ENCODE measurements at regions not wholly inside any gene's neighbourhood (a gene's known extent, or its start where the extent isn't known, plus 50 kb on each side); places are given as distances from the start of the nearest gene placed in this dataset.

GRCh38 chr5:86780018-86780417 lies 162.3 kb downstream of the COX7C start:
- TF ChIP-seq USF1 (IDR thresholded peaks at IDR 0.05) (no peak), RAD21 (IDR thresholded peaks at IDR 0.05; ENCODE audit: low read depth) (no peak), TCF12 (IDR thresholded peaks at IDR 0.05; ENCODE audit: low read depth) (no peak), ZBTB7A (IDR thresholded peaks at IDR 0.05; ENCODE audit: low read depth) (no peak)

GRCh38 chr5:86786955-86787354 lies 169.2 kb downstream of the COX7C start:
- no peak for TF ChIP-seq TEAD4 (IDR thresholded peaks at IDR 0.05)
- no peak for TF ChIP-seq TCF12 (IDR thresholded peaks at IDR 0.05; ENCODE audit: low read depth)
- TF ChIP-seq ZBTB7A (IDR thresholded peaks at IDR 0.05; ENCODE audit: low read depth), result no peak
- no peak for TF ChIP-seq RAD21 (IDR thresholded peaks at IDR 0.05; ENCODE audit: low read depth)
- no peak for TF ChIP-seq EP300 (IDR thresholded peaks at IDR 0.05; ENCODE audit: borderline replicate concordance)
- TF ChIP-seq, protein P1, sequence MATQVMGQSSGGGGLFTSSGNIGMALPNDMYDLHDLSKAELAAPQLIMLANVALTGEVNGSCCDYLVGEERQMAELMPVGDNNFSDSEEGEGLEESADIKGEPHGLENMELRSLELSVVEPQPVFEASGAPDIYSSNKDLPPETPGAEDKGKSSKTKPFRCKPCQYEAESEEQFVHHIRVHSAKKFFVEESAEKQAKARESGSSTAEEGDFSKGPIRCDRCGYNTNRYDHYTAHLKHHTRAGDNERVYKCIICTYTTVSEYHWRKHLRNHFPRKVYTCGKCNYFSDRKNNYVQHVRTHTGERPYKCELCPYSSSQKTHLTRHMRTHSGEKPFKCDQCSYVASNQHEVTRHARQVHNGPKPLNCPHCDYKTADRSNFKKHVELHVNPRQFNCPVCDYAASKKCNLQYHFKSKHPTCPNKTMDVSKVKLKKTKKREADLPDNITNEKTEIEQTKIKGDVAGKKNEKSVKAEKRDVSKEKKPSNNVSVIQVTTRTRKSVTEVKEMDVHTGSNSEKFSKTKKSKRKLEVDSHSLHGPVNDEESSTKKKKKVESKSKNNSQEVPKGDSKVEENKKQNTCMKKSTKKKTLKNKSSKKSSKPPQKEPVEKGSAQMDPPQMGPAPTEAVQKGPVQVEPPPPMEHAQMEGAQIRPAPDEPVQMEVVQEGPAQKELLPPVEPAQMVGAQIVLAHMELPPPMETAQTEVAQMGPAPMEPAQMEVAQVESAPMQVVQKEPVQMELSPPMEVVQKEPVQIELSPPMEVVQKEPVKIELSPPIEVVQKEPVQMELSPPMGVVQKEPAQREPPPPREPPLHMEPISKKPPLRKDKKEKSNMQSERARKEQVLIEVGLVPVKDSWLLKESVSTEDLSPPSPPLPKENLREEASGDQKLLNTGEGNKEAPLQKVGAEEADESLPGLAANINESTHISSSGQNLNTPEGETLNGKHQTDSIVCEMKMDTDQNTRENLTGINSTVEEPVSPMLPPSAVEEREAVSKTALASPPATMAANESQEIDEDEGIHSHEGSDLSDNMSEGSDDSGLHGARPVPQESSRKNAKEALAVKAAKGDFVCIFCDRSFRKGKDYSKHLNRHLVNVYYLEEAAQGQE (IDR thresholded peaks at IDR 0.05; ENCODE audit: low read depth), result no peak
- no peak for TF ChIP-seq USF1 (IDR thresholded peaks at IDR 0.05)
- TF ChIP-seq EGR1 (IDR thresholded peaks at IDR 0.05), result no peak
- no peak for TF ChIP-seq TAF1 (IDR thresholded peaks at IDR 0.05; ENCODE audit: low read depth)
- no peak for TF ChIP-seq CREB1 (IDR thresholded peaks at IDR 0.05; ENCODE audit: low read depth)
- TF ChIP-seq MAX (IDR thresholded peaks at IDR 0.05), result no peak
- no peak for TF ChIP-seq CEBPB (IDR thresholded peaks at IDR 0.05)
- no peak for TF ChIP-seq FOXM1 (IDR thresholded peaks at IDR 0.05; ENCODE audit: borderline replicate concordance, low read depth)
- no peak for TF ChIP-seq YY1 (IDR thresholded peaks at IDR 0.05; ENCODE audit: low read depth)
- no peak for TF ChIP-seq NFIC (IDR thresholded peaks at IDR 0.05)

- TF ChIP-seq TEAD4 (IDR thresholded peaks at IDR 0.05), result no peak
- no peak for TF ChIP-seq RAD21 (IDR thresholded peaks at IDR 0.05; ENCODE audit: low read depth)
- no peak for TF ChIP-seq YY1 (IDR thresholded peaks at IDR 0.05; ENCODE audit: low read depth)
- no peak for TF ChIP-seq TAF1 (IDR thresholded peaks at IDR 0.05; ENCODE audit: low read depth)
- TF ChIP-seq EGR1 (IDR thresholded peaks at IDR 0.05), result no peak
- TF ChIP-seq, protein P1 (IDR thresholded peaks at IDR 0.05; ENCODE audit: low read depth), result no peak
- no peak for TF ChIP-seq FOXM1 (IDR thresholded peaks at IDR 0.05; ENCODE audit: borderline replicate concordance, low read depth)
- TF ChIP-seq EP300 (IDR thresholded peaks at IDR 0.05; ENCODE audit: borderline replicate concordance), result no peak
Observed at GRCh38 chr5:86795659-86796058, 177.9 kb downstream of the COX7C start.

DNA sequence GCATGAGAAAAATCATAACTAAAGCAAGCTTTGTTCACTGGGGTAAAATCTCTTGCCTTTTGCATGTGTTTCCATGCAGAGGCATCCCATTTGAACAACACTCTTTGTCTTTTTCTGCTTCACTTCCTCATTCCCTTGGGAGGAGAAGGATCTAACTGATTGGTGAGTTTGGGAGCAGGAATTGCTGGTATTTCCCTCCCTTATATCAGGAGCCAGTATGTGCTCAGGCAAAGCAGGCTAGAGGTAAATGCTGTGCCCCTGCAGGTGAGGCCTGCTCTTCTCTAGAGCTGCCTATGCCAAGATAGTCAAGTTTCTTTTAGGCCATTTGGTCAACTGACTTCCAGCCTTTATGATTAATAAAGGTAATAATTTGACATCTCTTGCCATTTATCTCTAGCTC lies 179.9 kb downstream of the COX7C start:
- no peak for TF ChIP-seq CREB1 (IDR thresholded peaks at IDR 0.05; ENCODE audit: low read depth)
- TF ChIP-seq RAD21 (IDR thresholded peaks at IDR 0.05; ENCODE audit: low read depth), result no peak
- TF ChIP-seq EGR1 (IDR thresholded peaks at IDR 0.05), result no peak
- TF ChIP-seq CEBPB (IDR thresholded peaks at IDR 0.05), result no peak
- TF ChIP-seq TCF12 (IDR thresholded peaks at IDR 0.05; ENCODE audit: low read depth), result no peak
- no peak for TF ChIP-seq TAF1 (IDR thresholded peaks at IDR 0.05; ENCODE audit: low read depth)
- no peak for TF ChIP-seq TEAD4 (IDR thresholded peaks at IDR 0.05)
- no peak for TF ChIP-seq YY1 (IDR thresholded peaks at IDR 0.05; ENCODE audit: low read depth)
- TF ChIP-seq, protein P1 (IDR thresholded peaks at IDR 0.05; ENCODE audit: low read depth), result no peak
- no peak for TF ChIP-seq MAX (IDR thresholded peaks at IDR 0.05)
- no peak for TF ChIP-seq USF1 (IDR thresholded peaks at IDR 0.05)
- no peak for TF ChIP-seq ZBTB7A (IDR thresholded peaks at IDR 0.05; ENCODE audit: low read depth)
- no peak for TF ChIP-seq NFIC (IDR thresholded peaks at IDR 0.05)
- TF ChIP-seq FOXM1 (IDR thresholded peaks at IDR 0.05; ENCODE audit: borderline replicate concordance, low read depth), result no peak
- no peak for TF ChIP-seq EP300 (IDR thresholded peaks at IDR 0.05; ENCODE audit: borderline replicate concordance)
